ENCODE measurements at regions not wholly inside any gene's neighbourhood (a gene's known extent, or its start where the extent isn't known, plus 50 kb on each side); places are given as distances from the start of the nearest gene placed in this dataset.

- Histone ChIP-seq H3K27ac (ENCODE audit: low read depth, low read length, severe bottlenecking) (no peak overlapping the region), H3K4me1 (ENCODE audit: control insufficient read depth, insufficient read depth, low read length, poor library complexity, severe bottlenecking) (no peaks in the 10 kb centered on the region), H3K9me3 (ENCODE audit: control insufficient read depth, low read length) (no peaks in the 10 kb centered on the region), H3K4me3 (ENCODE audit: extremely low read depth, insufficient read depth, low read length, poor library complexity, severe bottlenecking) (no peak overlapping the region), H3K36me3 (ENCODE audit: control insufficient read depth, insufficient read depth, low read length) (no peaks in the 10 kb centered on the region)
- 85 to 91% methylated on average over 4 to 7 of the region's 7 CpGs for WGBS, 2 experiments (ENCODE audit: insufficient coverage in 2 of 2)
Observed at GRCh38 chr2:71859211-71859847, 288.3 kb downstream of the CYP26B1 start.

GRCh38 chr2:71858071-71858470, 289.6 kb downstream of the CYP26B1 start:
- no peak overlapping the region for H3K27ac ChIP-seq (ENCODE audit: low read depth, low read length, severe bottlenecking)
- no peaks in the 10 kb centered on the region for H3K4me1 ChIP-seq (ENCODE audit: control insufficient read depth, insufficient read depth, low read length, poor library complexity, severe bottlenecking)
- WGBS, 2 experiments (ENCODE audit: insufficient coverage in 2 of 2): 88 to 100% methylated on average over 2 of the region's 4 CpGs
- H3K36me3 ChIP-seq (ENCODE audit: control insufficient read depth, insufficient read depth, low read length): no peaks in the 10 kb centered on the region
- H3K9me3 ChIP-seq (ENCODE audit: control insufficient read depth, low read length): no peaks in the 10 kb centered on the region
- no peak overlapping the region for H3K4me3 ChIP-seq (ENCODE audit: extremely low read depth, insufficient read depth, low read length, poor library complexity, severe bottlenecking)

- Histone ChIP-seq H3K27ac (ENCODE audit: low read depth, low read length, severe bottlenecking) (no peak overlapping the region), H3K4me3 (ENCODE audit: extremely low read depth, insufficient read depth, low read length, poor library complexity, severe bottlenecking) (no peak overlapping the region), H3K4me1 (ENCODE audit: control insufficient read depth, insufficient read depth, low read length, poor library complexity, severe bottlenecking) (no peaks in the 10 kb centered on the region), H3K36me3 (ENCODE audit: control insufficient read depth, insufficient read depth, low read length) (no peaks in the 10 kb centered on the region), H3K9me3 (ENCODE audit: control insufficient read depth, low read length) (no peaks in the 10 kb centered on the region)
- 93 to 94% methylated on average over 4 of the region's 6 CpGs for WGBS, 2 experiments (ENCODE audit: insufficient coverage in 2 of 2)
Observed at GRCh38 chr2:71857636-71858035, 290.0 kb downstream of the CYP26B1 start.

- Histone ChIP-seq H3K9me3 (ENCODE audit: control insufficient read depth, low read length) (no peaks in the 10 kb centered on the region), H3K4me1 (ENCODE audit: control insufficient read depth, insufficient read depth, low read length, poor library complexity, severe bottlenecking) (no peaks in the 10 kb centered on the region), H3K36me3 (ENCODE audit: control insufficient read depth, insufficient read depth, low read length) (no peaks in the 10 kb centered on the region), H3K27ac (ENCODE audit: low read depth, low read length, severe bottlenecking) (no peak overlapping the region), H3K4me3 (ENCODE audit: extremely low read depth, insufficient read depth, low read length, poor library complexity, severe bottlenecking) (no peak overlapping the region)
- 89 to 91% methylated on average over 4 to 7 of the region's 10 CpGs for WGBS, 2 experiments (ENCODE audit: insufficient coverage in 2 of 2)
Observed at GRCh38 chr2:71856773-71857525, 290.7 kb downstream of the CYP26B1 start.

GRCh38 chr2:71853858-71854257, 293.8 kb downstream of the CYP26B1 start:
- no peaks in the 10 kb centered on the region for H3K9me3 ChIP-seq (ENCODE audit: control insufficient read depth, low read length)
- WGBS, 2 experiments (ENCODE audit: insufficient coverage in 2 of 2): 79 to 85% methylated on average over 5 of the region's 6 CpGs
- no peaks in the 10 kb centered on the region for H3K36me3 ChIP-seq (ENCODE audit: control insufficient read depth, insufficient read depth, low read length)
- H3K4me1 ChIP-seq (ENCODE audit: control insufficient read depth, insufficient read depth, low read length, poor library complexity, severe bottlenecking): peaks cover 21% of the 10 kb centered on the region
- no peak overlapping the region for H3K27ac ChIP-seq (ENCODE audit: low read depth, low read length, severe bottlenecking)
- H3K4me3 ChIP-seq (ENCODE audit: extremely low read depth, insufficient read depth, low read length, poor library complexity, severe bottlenecking): no peak overlapping the region

- 88 to 89% methylated on average over 28 to 31 of the region's 32 CpGs for WGBS, 2 experiments (ENCODE audit: insufficient coverage in 2 of 2)
- no peak overlapping the region for H3K27ac ChIP-seq (ENCODE audit: low read depth, low read length, severe bottlenecking)
- no peaks in the 10 kb centered on the region for H3K9me3 ChIP-seq (ENCODE audit: control insufficient read depth, low read length)
- peaks cover 21% of the 10 kb centered on the region for H3K4me1 ChIP-seq (ENCODE audit: control insufficient read depth, insufficient read depth, low read length, poor library complexity, severe bottlenecking)
- H3K36me3 ChIP-seq (ENCODE audit: control insufficient read depth, insufficient read depth, low read length): no peaks in the 10 kb centered on the region
- no peak overlapping the region for H3K4me3 ChIP-seq (ENCODE audit: extremely low read depth, insufficient read depth, low read length, poor library complexity, severe bottlenecking)
Observed at GRCh38 chr2:71852141-71852711, 295.4 kb downstream of the CYP26B1 start.

GRCh38 chr2:71851094-71851750, 296.4 kb downstream of the CYP26B1 start:
- Histone ChIP-seq H3K4me1 (ENCODE audit: control insufficient read depth, insufficient read depth, low read length, poor library complexity, severe bottlenecking) (peaks cover 21% of the 10 kb centered on the region), H3K27ac (ENCODE audit: low read depth, low read length, severe bottlenecking) (no peak overlapping the region), H3K4me3 (ENCODE audit: extremely low read depth, insufficient read depth, low read length, poor library complexity, severe bottlenecking) (no peak overlapping the region), H3K36me3 (ENCODE audit: control insufficient read depth, insufficient read depth, low read length) (no peaks in the 10 kb centered on the region), H3K9me3 (ENCODE audit: control insufficient read depth, low read length) (no peaks in the 10 kb centered on the region)
- 81 to 96% methylated on average over 3 to 6 of the region's 8 CpGs for WGBS, 2 experiments (ENCODE audit: insufficient coverage in 2 of 2)

- Histone ChIP-seq H3K4me3 (ENCODE audit: extremely low read depth, insufficient read depth, low read length, poor library complexity, severe bottlenecking) (no peak overlapping the region), H3K36me3 (ENCODE audit: control insufficient read depth, insufficient read depth, low read length) (no peaks in the 10 kb centered on the region), H3K4me1 (ENCODE audit: control insufficient read depth, insufficient read depth, low read length, poor library complexity, severe bottlenecking) (peaks cover 21% of the 10 kb centered on the region), H3K9me3 (ENCODE audit: control insufficient read depth, low read length) (no peaks in the 10 kb centered on the region), H3K27ac (ENCODE audit: low read depth, low read length, severe bottlenecking) (no peak overlapping the region)
- 87 to 95% methylated on average over 5 to 6 of the region's 8 CpGs for WGBS, 2 experiments (ENCODE audit: insufficient coverage in 2 of 2)
Observed at GRCh38 chr2:71850306-71850801, 297.3 kb downstream of the CYP26B1 start.

GRCh38 chr2:71849607-71850305, 297.9 kb downstream of the CYP26B1 start:
- 71 to 73% methylated on average over 7 to 9 of the region's 10 CpGs for WGBS, 2 experiments (ENCODE audit: insufficient coverage in 2 of 2)
- no peak overlapping the region for H3K27ac ChIP-seq (ENCODE audit: low read depth, low read length, severe bottlenecking)
- H3K9me3 ChIP-seq (ENCODE audit: control insufficient read depth, low read length): no peaks in the 10 kb centered on the region
- H3K36me3 ChIP-seq (ENCODE audit: control insufficient read depth, insufficient read depth, low read length): no peaks in the 10 kb centered on the region
- H3K4me3 ChIP-seq (ENCODE audit: extremely low read depth, insufficient read depth, low read length, poor library complexity, severe bottlenecking): no peak overlapping the region
- peaks cover 21% of the 10 kb centered on the region for H3K4me1 ChIP-seq (ENCODE audit: control insufficient read depth, insufficient read depth, low read length, poor library complexity, severe bottlenecking)

- peaks cover 21% of the 10 kb centered on the region for H3K4me1 ChIP-seq (ENCODE audit: control insufficient read depth, insufficient read depth, low read length, poor library complexity, severe bottlenecking)
- no peak overlapping the region for H3K4me3 ChIP-seq (ENCODE audit: extremely low read depth, insufficient read depth, low read length, poor library complexity, severe bottlenecking)
- WGBS, 2 experiments (ENCODE audit: insufficient coverage in 2 of 2): 46 to 68% methylated on average over 4 to 5 of the region's 6 CpGs
- H3K36me3 ChIP-seq (ENCODE audit: control insufficient read depth, insufficient read depth, low read length): no peaks in the 10 kb centered on the region
- no peaks in the 10 kb centered on the region for H3K9me3 ChIP-seq (ENCODE audit: control insufficient read depth, low read length)
- no peak overlapping the region for H3K27ac ChIP-seq (ENCODE audit: low read depth, low read length, severe bottlenecking)
Observed at GRCh38 chr2:71849111-71849510, 298.6 kb downstream of the CYP26B1 start.
